ENCODE measurements at regions not wholly inside any gene's neighbourhood (a gene's known extent, or its start where the extent isn't known, plus 50 kb on each side); places are given as distances from the start of the nearest gene placed in this dataset.
"Not testable (repeated sequence)": the region's sequence is repeated elsewhere in the genome, so short reads cannot be mapped to it uniquely, and the experiment has no call there.

- no peak overlapping the region for H3K27ac ChIP-seq
- peaks cover 0 to under 1% (median 0%) of the 10 kb centered on the region in 3 donors for H3K27me3 ChIP-seq
- H3K4me1 ChIP-seq, result no peaks in the 10 kb centered on the region
- no peak overlapping the region for H3K4me3 ChIP-seq
- intact Hi-C loops (cut with DNase I), result no loop called here
- H3K9me3 ChIP-seq, result no peaks in the 10 kb centered on the region
- TF ChIP-seq POLR2AphosphoS5 (IDR thresholded peaks at IDR 0.05) (no peak), CTCF (IDR thresholded peaks at IDR 0.05) (no peak), EP300 (IDR thresholded peaks at IDR 0.05) (no peak), POLR2A (IDR thresholded peaks at IDR 0.05) (no peak)
- no peaks in the 10 kb centered on the region for H3K36me3 ChIP-seq
- whole genome bisulfite sequencing, 2 donors, result 96 to 98% methylated on average over 14 of the region's 14 CpGs
- DNase-seq, result no peak
These were observed 178.8 kb upstream of the PFKP start for GRCh38 chr10:2888403-2889004.

GRCh38 chr10:2887391-2888070, 179.8 kb upstream of the PFKP start:
- H3K27me3 ChIP-seq, result peaks cover 0 to 7% (median 0%) of the 10 kb centered on the region in 3 donors
- H3K4me1 ChIP-seq, result no peaks in the 10 kb centered on the region
- H3K4me3 ChIP-seq, result no peak overlapping the region
- intact Hi-C loops (cut with DNase I), result no loop called here
- H3K9me3 ChIP-seq, result no peaks in the 10 kb centered on the region
- DNase-seq, result no peak
- H3K27ac ChIP-seq, result no peak overlapping the region
- WGBS, 2 donors, result 86 to 89% methylated on average over 12 of the region's 12 CpGs
- H3K36me3 ChIP-seq, result no peaks in the 10 kb centered on the region
- TF ChIP-seq CTCF (IDR thresholded peaks at IDR 0.05) (no peak), EP300 (IDR thresholded peaks at IDR 0.05) (no peak), POLR2A (IDR thresholded peaks at IDR 0.05) (no peak), POLR2AphosphoS5 (IDR thresholded peaks at IDR 0.05) (no peak)

- Histone ChIP-seq H3K9me3 (no peaks in the 10 kb centered on the region), H3K4me1 (no peaks in the 10 kb centered on the region), H3K27ac (no peak overlapping the region), H3K4me3 (no peak overlapping the region), H3K36me3 (no peaks in the 10 kb centered on the region), H3K27me3 (peaks cover 0 to 7% (median 0%) of the 10 kb centered on the region in 3 donors)
- intact Hi-C loops (cut with DNase I), result no loop called here
- WGBS, 2 donors, result 87 to 88% methylated on average over 12 of the region's 12 CpGs
- no peak for DNase-seq
- TF ChIP-seq EP300 (IDR thresholded peaks at IDR 0.05) (no peak), CTCF (IDR thresholded peaks at IDR 0.05) (no peak), POLR2AphosphoS5 (IDR thresholded peaks at IDR 0.05) (no peak), POLR2A (IDR thresholded peaks at IDR 0.05) (no peak)
These were observed 180.7 kb upstream of the PFKP start for GRCh38 chr10:2886662-2887061.

- 74 to 85% methylated on average over 10 of the region's 10 CpGs for WGBS, 2 donors
- intact Hi-C loops (cut with DNase I), result no loop called here
- DNase-seq, result no peak
- no peak for TF ChIP-seq CTCF (IDR thresholded peaks at IDR 0.05)
- TF ChIP-seq POLR2A (IDR thresholded peaks at IDR 0.05), result no peak
- TF ChIP-seq POLR2AphosphoS5 (IDR thresholded peaks at IDR 0.05), result no peak
- no peak for TF ChIP-seq EP300 (IDR thresholded peaks at IDR 0.05)
- no peaks in the 10 kb centered on the region for H3K4me1 ChIP-seq
- H3K9me3 ChIP-seq, result no peaks in the 10 kb centered on the region
- no peaks in the 10 kb centered on the region for H3K36me3 ChIP-seq
- no peak overlapping the region for H3K27ac ChIP-seq
- peaks cover 0 to 7% (median 0%) of the 10 kb centered on the region in 3 donors for H3K27me3 ChIP-seq
- no peak overlapping the region for H3K4me3 ChIP-seq
These were observed 181.8 kb upstream of the PFKP start for GRCh38 chr10:2885288-2886278.

GRCh38 chr10:2883983-2884540, 183.3 kb upstream of the PFKP start:
- H3K4me1 ChIP-seq, H3K36me3 ChIP-seq: not testable (repeated sequence)
- 83 to 88% methylated on average over 4 of the region's 4 CpGs for WGBS, 2 donors

More at GRCh38 chr10:2883983-2884540, 183.3 kb upstream of the PFKP start:
- intact Hi-C loops (cut with DNase I); H3K27ac ChIP-seq; DNase-seq; H3K9me3 ChIP-seq; H3K27me3 ChIP-seq; H3K4me3 ChIP-seq: not testable (repeated sequence)

All from sigmoid colon (tissue), 6 donors.